Keratinocyte (primary cell): ENCODE measurements at regions not wholly inside any gene's neighbourhood (a gene's known extent, or its start where the extent isn't known, plus 50 kb on each side); places are given as distances from the start of the nearest gene placed in this dataset.

Source experiments
- EZH2 ChIP-seq: IDR thresholded peaks from one replicate; pipeline ENCODE4 v1.6.1; 2012; ENCODE audit warnings: inconsistent platforms, mild to moderate bottlenecking, low read length, moderate library complexity
- TF ChIP-seq, protein P1 (sequence below), 3 experiments: IDR thresholded peaks in 1 of 3; conservative IDR thresholded peaks in 1 of 3; optimal IDR thresholded peaks in 1 of 3; 2 replicates in 2 of 3; 3 replicates in 1 of 3; pipeline versions ENCODE3 to v1.5.1; 2011; ENCODE audit warnings: low read length in 3 of 3, mild to moderate bottlenecking in 3 of 3, moderate library complexity in 2 of 3, control low read depth in 1 of 3, inconsistent platforms in 1 of 3; ENCODE audit not compliant: insufficient read depth in 2 of 3; ENCODE audit errors: extremely low read depth in 1 of 3

DNA sequence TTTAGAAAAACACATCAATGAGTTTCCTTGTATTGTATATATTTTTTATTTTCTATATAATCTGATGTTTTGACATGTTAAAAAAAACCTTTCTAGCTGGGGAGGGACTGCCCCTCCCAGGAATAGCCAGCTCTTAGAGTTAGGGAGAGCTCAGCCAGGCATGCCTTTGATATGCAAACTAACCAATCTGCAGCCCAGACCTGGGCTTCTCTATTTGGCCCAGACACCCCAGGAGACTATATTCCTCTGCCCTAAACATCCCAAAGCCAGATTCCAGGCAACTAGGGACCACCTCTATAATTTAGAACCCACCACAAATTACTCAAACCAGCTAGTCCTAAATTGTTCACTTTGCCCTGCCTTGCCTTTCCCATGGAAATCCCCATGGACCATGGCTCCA, 390.9 kb upstream of the ADAMTS9 start:
- TF ChIP-seq, protein P1, sequence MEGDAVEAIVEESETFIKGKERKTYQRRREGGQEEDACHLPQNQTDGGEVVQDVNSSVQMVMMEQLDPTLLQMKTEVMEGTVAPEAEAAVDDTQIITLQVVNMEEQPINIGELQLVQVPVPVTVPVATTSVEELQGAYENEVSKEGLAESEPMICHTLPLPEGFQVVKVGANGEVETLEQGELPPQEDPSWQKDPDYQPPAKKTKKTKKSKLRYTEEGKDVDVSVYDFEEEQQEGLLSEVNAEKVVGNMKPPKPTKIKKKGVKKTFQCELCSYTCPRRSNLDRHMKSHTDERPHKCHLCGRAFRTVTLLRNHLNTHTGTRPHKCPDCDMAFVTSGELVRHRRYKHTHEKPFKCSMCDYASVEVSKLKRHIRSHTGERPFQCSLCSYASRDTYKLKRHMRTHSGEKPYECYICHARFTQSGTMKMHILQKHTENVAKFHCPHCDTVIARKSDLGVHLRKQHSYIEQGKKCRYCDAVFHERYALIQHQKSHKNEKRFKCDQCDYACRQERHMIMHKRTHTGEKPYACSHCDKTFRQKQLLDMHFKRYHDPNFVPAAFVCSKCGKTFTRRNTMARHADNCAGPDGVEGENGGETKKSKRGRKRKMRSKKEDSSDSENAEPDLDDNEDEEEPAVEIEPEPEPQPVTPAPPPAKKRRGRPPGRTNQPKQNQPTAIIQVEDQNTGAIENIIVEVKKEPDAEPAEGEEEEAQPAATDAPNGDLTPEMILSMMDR (optimal IDR thresholded peaks at IDR 0.05 in 1 of 3, IDR thresholded peaks at IDR 0.05 in 1 of 3, conservative IDR thresholded peaks at IDR 0.05 in 1 of 3; ENCODE audit: extremely low read depth in 1 of 3, insufficient read depth in 2 of 3, low read length in 3 of 3): no peak
- no peak for TF ChIP-seq EZH2
